Adrenal gland (tissue), 9 donors: ENCODE measurements at regions not wholly inside any gene's neighbourhood (a gene's known extent, or its start where the extent isn't known, plus 50 kb on each side); places are given as distances from the start of the nearest gene placed in this dataset.
"Not testable (repeated sequence)": the region's sequence is repeated elsewhere in the genome, so short reads cannot be mapped to it uniquely, and the experiment has no call there.

Experiments used
- DNase-seq, 7 donors: peaks; one replicate each; pipeline ENCODE4 v3.0.0-alpha.2; 2019 to 2020
- H3K27ac ChIP-seq, 5 donors: fragments of 200-600 bp; sonication (generic) in 4 of 5; 1 replicate in 3 of 5; 2 replicates in 2 of 5; pipeline versions ENCODE4 v1.5.1 to v1.8.0; 2016 to 2020; ENCODE audit warnings: mild to moderate bottlenecking in 1 of 5
- H3K27me3 ChIP-seq: fragments of 200-600 bp; 2 replicates; pipeline ENCODE4 v1.8.0; 2021
- H3K36me3 ChIP-seq, 2 donors: fragments of 200-600 bp; replicated peaks in 1 of 2; 1 replicate in 1 of 2; 2 replicates in 1 of 2; pipeline versions ENCODE4 v1.5.1 to v1.8.0; 2018 to 2022
- H3K4me1 ChIP-seq, 2 donors: fragments of 200-600 bp; replicated peaks in 1 of 2; 1 replicate in 1 of 2; 2 replicates in 1 of 2; pipeline versions ENCODE4 v1.5.1 to v1.8.0; 2018 to 2021
- H3K4me3 ChIP-seq, 4 donors: fragments of 200-600 bp; sonication (generic) in 3 of 4; one replicate each; pipeline ENCODE4 v1.5.1; 2016 to 2018
- H3K9me3 ChIP-seq, 3 donors: fragments of 200-600 bp; sonication (generic) in 1 of 3; replicated peaks in 1 of 3; 1 replicate in 2 of 3; 2 replicates in 1 of 3; pipeline versions ENCODE4 v1.5.1 to v1.8.0; 2016 to 2021
- WGBS, 4 donors: extraction: QIAGEN DNeasy Blood & Tissue Kit in 2 of 4; methylation state at CpG; one replicate each; pipeline versions ENCODE4 v1.1.5 to v1.1.7; 2013 to 2017; 5-methylcytosine and 5-hydroxymethylcytosine counted together
- intact Hi-C, 2 donors: fragments of 100-400 bp; cut with DNase I; formaldehyde crosslinking; loops; one replicate each; pipeline versions ENCODE4 v1.14.1 to v1.15.0; 2022 to 2023
- donor health status: healthy with polysubstance abuse.
- donor health status: Bipolar disorder and iron deficiency.
- donor health status: DM: yes; HTN: yes; CAD: no.
- donor health status: DM: no; HTN: no; CAD: no.
- donor health status: DM: no; HTN: no; CAD: no.

GRCh38 chr5:178046757-178047399 is 50.8 kb upstream of the PROP1 start:
- WGBS, 4 donors, result 70 to 89% (median 75%) methylated on average over 6 to 7 of the region's 8 CpGs

GRCh38 chr5:178045963-178046362 is 49.9 kb upstream of the PROP1 start:
- WGBS, 4 donors, result 50% methylated on average over 1 of the region's 7 CpGs; no CpG with 5 or more reads in 3 of the 4 donors
- not testable (repeated sequence) for DNase-seq

More at GRCh38 chr5:178046757-178047399, 50.8 kb upstream of the PROP1 start:
- intact Hi-C loops, H3K27ac ChIP-seq, DNase-seq, H3K9me3 ChIP-seq, H3K4me3 ChIP-seq, H3K36me3 ChIP-seq, H3K4me1 ChIP-seq, H3K27me3 ChIP-seq: not testable (repeated sequence)

More at GRCh38 chr5:178045963-178046362, 49.9 kb upstream of the PROP1 start:
- H3K4me3 ChIP-seq, H3K9me3 ChIP-seq, H3K4me1 ChIP-seq, H3K27me3 ChIP-seq, H3K27ac ChIP-seq, H3K36me3 ChIP-seq, intact Hi-C loops: not testable (repeated sequence)
